ENCODE measurements at regions not wholly inside any gene's neighbourhood (a gene's known extent, or its start where the extent isn't known, plus 50 kb on each side); places are given as distances from the start of the nearest gene placed in this dataset.
"Not testable (repeated sequence)": the region's sequence is repeated elsewhere in the genome, so short reads cannot be mapped to it uniquely, and the experiment has no call there.

DNA sequence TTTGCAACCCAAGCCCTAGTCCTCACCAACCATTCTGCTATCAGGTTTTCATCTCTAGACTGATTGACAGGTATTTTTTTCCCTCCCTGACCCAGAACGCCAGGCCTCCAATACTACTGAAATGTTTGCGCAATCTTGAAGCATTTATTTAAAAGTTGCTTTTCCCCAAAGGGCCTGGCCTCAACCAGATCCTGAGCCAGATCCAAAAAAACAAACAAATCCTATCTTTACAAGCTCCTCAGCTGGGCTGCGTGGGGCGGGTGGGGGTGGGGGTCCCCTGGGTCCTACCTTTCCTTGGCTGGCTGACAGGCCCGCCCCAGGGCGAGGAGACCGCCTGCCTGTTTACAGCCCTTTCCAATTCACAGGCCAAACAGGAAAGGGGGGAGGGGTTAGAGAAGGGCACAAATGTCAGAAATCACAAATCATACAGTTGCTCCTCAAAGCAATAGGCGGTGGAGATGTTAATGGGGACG is 98.8 kb downstream of the FOXD2 start:
- no peak overlapping the region for H3K18ac ChIP-seq (ENCODE audit: low read depth in 1 of 2, low read length in 2 of 2)
- no peak overlapping the region for H4K91ac ChIP-seq (ENCODE audit: low read length)
- peaks cover 5% of the 10 kb centered on the region for H3K4me1 ChIP-seq (ENCODE audit: control insufficient read depth, insufficient read depth, low read depth, low read length)
- DNase-seq = no peak
- H3K79me1 ChIP-seq (replicated peaks; ENCODE audit: low read length, poor library complexity, severe bottlenecking) = no peaks in the 10 kb centered on the region
- H2BK15ac ChIP-seq (ENCODE audit: low read depth, poor library complexity, severe bottlenecking) = no peak overlapping the region
- 4% methylated on average over 7 of the region's 9 CpGs for WGBS
- H2AK5ac ChIP-seq (ENCODE audit: low read length, severe bottlenecking) = no peak overlapping the region
- no peak overlapping the region for H3K4me3 ChIP-seq (ENCODE audit: insufficient read depth in 1 of 2, low read depth in 1 of 2, low read length in 2 of 2)
- no peak overlapping the region for H3K27ac ChIP-seq (ENCODE audit: low read length, poor library complexity, severe bottlenecking)
- H3K36me3 ChIP-seq (ENCODE audit: control insufficient read depth in 1 of 2, insufficient read depth in 2 of 2, low read depth in 1 of 2, low read length in 2 of 2) = no peaks in the 10 kb centered on the region
- no peak overlapping the region for H4K8ac ChIP-seq (ENCODE audit: low read length)
- no peak overlapping the region for H3K14ac ChIP-seq (ENCODE audit: low read length in 2 of 2)
- no peak overlapping the region for H2BK120ac ChIP-seq (ENCODE audit: low read depth, low read length)
- no peak overlapping the region for H3K23ac ChIP-seq (ENCODE audit: low read length in 2 of 2)
- peaks cover 7% of the 10 kb centered on the region for H3K9me3 ChIP-seq (ENCODE audit: control insufficient read depth, low read length)
- H3K27me3 ChIP-seq (ENCODE audit: control insufficient read depth in 1 of 2, insufficient read depth in 1 of 2, low read length in 2 of 2) = peaks cover 46 to 58% of the 10 kb centered on the region in 2 experiments
- H2AFZ ChIP-seq (ENCODE audit: low read depth, low read length) = no peak overlapping the region
- no peak overlapping the region for H3K4me2 ChIP-seq (ENCODE audit: low read length, poor library complexity, severe bottlenecking)
- H3K4ac ChIP-seq (ENCODE audit: low read depth in 1 of 2, low read length in 2 of 2) = no peak overlapping the region
- no peak overlapping the region for H2BK12ac ChIP-seq (ENCODE audit: low read length in 2 of 2)
- no peak overlapping the region for H2BK5ac ChIP-seq (ENCODE audit: low read depth, low read length, poor library complexity, severe bottlenecking)
- no peak overlapping the region for H3K9ac ChIP-seq (ENCODE audit: low read length)

DNA sequence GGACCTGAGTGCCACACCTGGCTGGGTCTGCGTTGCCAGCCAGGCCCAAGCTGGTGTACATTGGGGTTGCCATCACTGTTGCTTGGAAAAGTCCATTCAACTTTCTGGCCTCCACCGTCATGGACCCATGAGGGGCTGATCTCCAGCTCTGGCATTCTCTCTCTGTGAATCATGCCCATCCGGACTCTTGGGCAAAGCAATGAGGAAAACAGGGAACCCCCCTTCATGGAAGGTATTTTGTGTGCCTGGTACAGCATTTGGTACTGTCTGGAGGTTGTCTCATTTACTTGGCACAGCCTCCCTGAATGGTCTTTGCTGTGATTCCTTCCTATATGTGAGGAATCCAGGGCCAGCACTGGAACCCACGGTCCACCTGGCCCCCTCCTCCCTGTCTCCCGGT is 99.4 kb downstream of the FOXD2 start:
- no peak overlapping the region for H3K4ac ChIP-seq (ENCODE audit: low read depth in 1 of 2, low read length in 2 of 2)
- DNase-seq = no peak
- H3K4me2 ChIP-seq (ENCODE audit: low read length, poor library complexity, severe bottlenecking) = no peak overlapping the region
- H3K14ac ChIP-seq (ENCODE audit: low read length in 2 of 2) = no peak overlapping the region
- no peak overlapping the region for H3K23ac ChIP-seq (ENCODE audit: low read length in 2 of 2)
- peaks cover 8% of the 10 kb centered on the region for H3K9me3 ChIP-seq (ENCODE audit: control insufficient read depth, low read length)
- no peak overlapping the region for H2AFZ ChIP-seq (ENCODE audit: low read depth, low read length)
- no peak overlapping the region for H3K18ac ChIP-seq (ENCODE audit: low read depth in 1 of 2, low read length in 2 of 2)
- H3K27ac ChIP-seq (ENCODE audit: low read length, poor library complexity, severe bottlenecking) = no peak overlapping the region
- peaks cover 5% of the 10 kb centered on the region for H3K4me1 ChIP-seq (ENCODE audit: control insufficient read depth, insufficient read depth, low read depth, low read length)
- peaks cover 42 to 52% of the 10 kb centered on the region in 2 experiments for H3K27me3 ChIP-seq (ENCODE audit: control insufficient read depth in 1 of 2, insufficient read depth in 1 of 2, low read length in 2 of 2)
- no peaks in the 10 kb centered on the region for H3K79me1 ChIP-seq (replicated peaks; ENCODE audit: low read length, poor library complexity, severe bottlenecking)
- WGBS = 86% methylated on average over 5 of the region's 5 CpGs
- H2BK120ac ChIP-seq (ENCODE audit: low read depth, low read length) = no peak overlapping the region
- no peak overlapping the region for H3K9ac ChIP-seq (ENCODE audit: low read length)
- no peak overlapping the region for H3K4me3 ChIP-seq (ENCODE audit: insufficient read depth in 1 of 2, low read depth in 1 of 2, low read length in 2 of 2)
- no peak overlapping the region for H2BK5ac ChIP-seq (ENCODE audit: low read depth, low read length, poor library complexity, severe bottlenecking)
- H3K36me3 ChIP-seq (ENCODE audit: control insufficient read depth in 1 of 2, insufficient read depth in 2 of 2, low read depth in 1 of 2, low read length in 2 of 2) = no peaks in the 10 kb centered on the region
- H2AK5ac ChIP-seq (ENCODE audit: low read length, severe bottlenecking) = no peak overlapping the region
- H2BK15ac ChIP-seq (ENCODE audit: low read depth, poor library complexity, severe bottlenecking) = no peak overlapping the region
- H4K91ac ChIP-seq (ENCODE audit: low read length) = no peak overlapping the region
- H2BK12ac ChIP-seq (ENCODE audit: low read length in 2 of 2) = no peak overlapping the region
- no peak overlapping the region for H4K8ac ChIP-seq (ENCODE audit: low read length)

DNA sequence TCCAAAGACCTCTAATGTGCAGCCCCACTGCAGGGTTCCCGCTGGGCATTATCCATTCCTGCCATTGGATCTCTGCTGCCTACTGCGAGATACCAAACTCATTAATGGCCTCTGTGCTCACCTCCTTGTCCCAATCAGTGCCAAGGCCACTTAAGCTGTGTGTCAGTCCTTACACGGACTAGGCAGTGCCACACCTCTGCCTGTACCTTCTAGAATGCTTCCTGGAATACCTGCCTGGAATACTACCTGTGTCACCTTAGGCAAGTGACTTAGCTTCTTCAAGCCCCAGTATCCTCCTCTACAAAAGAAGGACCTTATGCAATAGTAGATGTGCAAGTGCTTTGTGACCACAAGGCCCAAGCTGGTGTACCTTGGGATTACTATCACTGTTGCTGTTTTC is 100.1 kb downstream of the FOXD2 start:
- H2BK120ac ChIP-seq (ENCODE audit: low read depth, low read length) = no peak overlapping the region
- no peak overlapping the region for H4K8ac ChIP-seq (ENCODE audit: low read length)
- no peaks in the 10 kb centered on the region for H3K79me1 ChIP-seq (replicated peaks; ENCODE audit: low read length, poor library complexity, severe bottlenecking)
- H3K23ac ChIP-seq (ENCODE audit: low read length in 2 of 2) = no peak overlapping the region
- H2BK12ac ChIP-seq (ENCODE audit: low read length in 2 of 2) = no peak overlapping the region
- no peak overlapping the region for H2AFZ ChIP-seq (ENCODE audit: low read depth, low read length)
- no peak overlapping the region for H3K4me2 ChIP-seq (ENCODE audit: low read length, poor library complexity, severe bottlenecking)
- no peak overlapping the region for H4K91ac ChIP-seq (ENCODE audit: low read length)
- H2BK15ac ChIP-seq (ENCODE audit: low read depth, poor library complexity, severe bottlenecking) = no peak overlapping the region
- H3K9ac ChIP-seq (ENCODE audit: low read length) = no peak overlapping the region
- no peaks in the 10 kb centered on the region for H3K36me3 ChIP-seq (ENCODE audit: control insufficient read depth in 1 of 2, insufficient read depth in 2 of 2, low read depth in 1 of 2, low read length in 2 of 2)
- no peak overlapping the region for H3K4ac ChIP-seq (ENCODE audit: low read depth in 1 of 2, low read length in 2 of 2)
- H2BK5ac ChIP-seq (ENCODE audit: low read depth, low read length, poor library complexity, severe bottlenecking) = no peak overlapping the region
- peaks cover 3% of the 10 kb centered on the region for H3K4me1 ChIP-seq (ENCODE audit: control insufficient read depth, insufficient read depth, low read depth, low read length)
- H3K14ac ChIP-seq (ENCODE audit: low read length in 2 of 2) = no peak overlapping the region
- H3K27me3 ChIP-seq (ENCODE audit: control insufficient read depth in 1 of 2, insufficient read depth in 1 of 2, low read length in 2 of 2) = peaks cover 36 to 45% of the 10 kb centered on the region in 2 experiments
- 73% methylated on average over 3 of the region's 3 CpGs for WGBS
- no peak overlapping the region for H3K4me3 ChIP-seq (ENCODE audit: insufficient read depth in 1 of 2, low read depth in 1 of 2, low read length in 2 of 2)
- H3K27ac ChIP-seq (ENCODE audit: low read length, poor library complexity, severe bottlenecking) = no peak overlapping the region
- H2AK5ac ChIP-seq (ENCODE audit: low read length, severe bottlenecking) = no peak overlapping the region
- H3K18ac ChIP-seq (ENCODE audit: low read depth in 1 of 2, low read length in 2 of 2) = no peak overlapping the region
- DNase-seq = no peak
- peaks cover 8% of the 10 kb centered on the region for H3K9me3 ChIP-seq (ENCODE audit: control insufficient read depth, low read length)

DNA sequence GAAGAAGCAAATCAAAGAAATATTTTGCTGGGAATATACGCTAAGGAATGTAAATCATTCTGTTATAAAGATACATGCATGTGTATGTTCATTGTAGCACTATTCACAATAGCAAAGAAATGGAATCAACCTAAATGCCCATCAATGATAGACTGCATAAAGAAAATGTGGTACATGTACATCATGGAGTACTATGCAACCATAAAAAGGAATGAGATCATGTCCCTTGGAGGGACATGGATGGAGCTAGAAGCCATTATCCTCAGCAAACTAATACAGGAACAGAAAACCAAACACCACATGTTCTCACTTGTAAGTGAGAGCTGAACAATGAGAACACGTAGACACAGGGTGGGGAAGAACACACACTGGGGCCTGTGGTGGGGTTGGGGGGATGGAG is 100.7 kb downstream of the FOXD2 start:
- H4K8ac ChIP-seq (ENCODE audit: low read length); H2BK5ac ChIP-seq (ENCODE audit: low read depth, low read length, poor library complexity, severe bottlenecking); H3K36me3 ChIP-seq (ENCODE audit: control insufficient read depth in 1 of 2, insufficient read depth in 2 of 2, low read depth in 1 of 2, low read length in 2 of 2); H3K4me3 ChIP-seq (ENCODE audit: insufficient read depth in 1 of 2, low read depth in 1 of 2, low read length in 2 of 2); H2BK120ac ChIP-seq (ENCODE audit: low read depth, low read length); DNase-seq; H2AFZ ChIP-seq (ENCODE audit: low read depth, low read length); H3K9me3 ChIP-seq (ENCODE audit: control insufficient read depth, low read length); H3K23ac ChIP-seq (ENCODE audit: low read length in 2 of 2); H2BK12ac ChIP-seq (ENCODE audit: low read length in 2 of 2); H3K14ac ChIP-seq (ENCODE audit: low read length in 2 of 2); H2AK5ac ChIP-seq (ENCODE audit: low read length, severe bottlenecking); H3K9ac ChIP-seq (ENCODE audit: low read length); H2BK15ac ChIP-seq (ENCODE audit: low read depth, poor library complexity, severe bottlenecking); H4K91ac ChIP-seq (ENCODE audit: low read length); H3K4me2 ChIP-seq (ENCODE audit: low read length, poor library complexity, severe bottlenecking); H3K18ac ChIP-seq (ENCODE audit: low read depth in 1 of 2, low read length in 2 of 2); H3K4ac ChIP-seq (ENCODE audit: low read depth in 1 of 2, low read length in 2 of 2); H3K27ac ChIP-seq (ENCODE audit: low read length, poor library complexity, severe bottlenecking); H3K4me1 ChIP-seq (ENCODE audit: control insufficient read depth, insufficient read depth, low read depth, low read length); H3K79me1 ChIP-seq (replicated peaks; ENCODE audit: low read length, poor library complexity, severe bottlenecking): not testable (repeated sequence)
- 93% methylated on average over 2 of the region's 2 CpGs for WGBS
- H3K27me3 ChIP-seq (ENCODE audit: control insufficient read depth in 1 of 2, insufficient read depth in 1 of 2, low read length in 2 of 2) = peaks cover 31 to 44% of the 10 kb centered on the region in 2 experiments

Data from mesenchymal stem cell (in vitro differentiated cells and primary cell).